HEK293 (cell line): ENCODE measurements at regions not wholly inside any gene's neighbourhood (a gene's known extent, or its start where the extent isn't known, plus 50 kb on each side); places are given as distances from the start of the nearest gene placed in this dataset.

Experiments used
- CTCF ChIA-PET: fragments of 350-600 bp; formaldehyde crosslinking; extraction: SDS; loops from one replicate; lab custom pipeline; 2021; ENCODE audit warnings: antibody characterized with exemption; lab: Yijun Ruan, JAX
- POLR2A ChIA-PET: fragments of 300-600 bp; formaldehyde crosslinking; extraction: SDS; loops from one replicate; lab custom pipeline; 2020; ENCODE audit warnings: antibody characterized with exemption, inconsistent platforms; lab: Yijun Ruan, JAX
- H3K27ac ChIP-seq: fragments of 200-500 bp; sonication (Bioruptor generic); 2 replicates; pipeline ENCODE4 v1.5.1; 2014; ENCODE audit warnings: low read depth, low read length, control low read depth, inconsistent platforms; ENCODE audit errors: extremely low read depth
- H3K36me3 ChIP-seq, 2 experiments: fragments of 200-500 bp in 1 of 2; sonication (Bioruptor generic) in 1 of 2; 1 replicate in 1 of 2; 2 replicates in 1 of 2; pipeline ENCODE4 v1.5.1; 2014 to 2017; ENCODE audit warnings: inconsistent platforms in 2 of 2, low read length in 2 of 2; ENCODE audit not compliant: control insufficient read depth in 2 of 2, insufficient read depth in 1 of 2
- H3K4me1 ChIP-seq: fragments of 200-500 bp; sonication (Bioruptor generic); 2 replicates; pipeline ENCODE4 v1.5.1; 2014; ENCODE audit warnings: mild to moderate bottlenecking, low read length, inconsistent platforms; ENCODE audit not compliant: control insufficient read depth, insufficient read depth
- H3K4me3 ChIP-seq: 2 replicates; pipeline ENCODE4 v1.5.1; 2011; ENCODE audit warnings: low read depth, mild to moderate bottlenecking, control low read depth, low read length, moderate library complexity
- H3K9me3 ChIP-seq: fragments of 200-500 bp; sonication (Bioruptor generic); 2 replicates; pipeline ENCODE4 v1.5.1; 2014; ENCODE audit warnings: low read depth, low read length, inconsistent platforms; ENCODE audit not compliant: control insufficient read depth, insufficient read depth
- BCL11A ChIP-seq: fragments of 450-650 bp; formaldehyde crosslinking; IDR thresholded peaks from 2 replicates; pipeline ENCODE4 v1.5.1; 2016; ENCODE audit warnings: low read depth, missing biosample characterization, missing genetic modification characterization
- EGR2 ChIP-seq: fragments of 450-650 bp; formaldehyde crosslinking; IDR thresholded peaks from 2 replicates; pipeline ENCODE4 v1.5.1; 2016; ENCODE audit warnings: low read depth, missing biosample characterization, missing genetic modification characterization
- GLI2 ChIP-seq: fragments of 450-650 bp; formaldehyde crosslinking; IDR thresholded peaks from 2 replicates; pipeline ENCODE4; 2017; ENCODE audit warnings: missing biosample characterization, missing genetic modification characterization, low read depth, borderline replicate concordance
- HOXC10 ChIP-seq: sonication (generic); formaldehyde crosslinking; IDR thresholded peaks from 2 replicates; pipeline ENCODE4 v1.8.1; 2023; ENCODE audit warnings: mild to moderate bottlenecking, missing genetic modification reagents
- MEIS1 ChIP-seq: sonication (generic); formaldehyde crosslinking; IDR thresholded peaks from 2 replicates; pipeline ENCODE4 v1.8.1; 2022; ENCODE audit warnings: missing genetic modification reagents, mild to moderate bottlenecking, borderline replicate concordance
- MYNN ChIP-seq: fragments of 450-650 bp; formaldehyde crosslinking; IDR thresholded peaks from 2 replicates; pipeline ENCODE4 v1.5.1; 2016; ENCODE audit warnings: missing biosample characterization, missing genetic modification characterization, borderline replicate concordance
- OSR2 ChIP-seq: fragments of 450-650 bp; formaldehyde crosslinking; IDR thresholded peaks from 2 replicates; pipeline ENCODE4 v1.5.1; 2016; ENCODE audit warnings: missing biosample characterization, missing genetic modification characterization
- TCF7L2 ChIP-seq: IDR thresholded peaks from 2 replicates; pipeline ENCODE4 v1.6.1; 2011; ENCODE audit warnings: low read depth, mild to moderate bottlenecking, inconsistent platforms, low read length, moderate library complexity, borderline replicate concordance
- YY1 ChIP-seq: fragments of 450-650 bp; formaldehyde crosslinking; IDR thresholded peaks from 2 replicates; pipeline ENCODE4 v1.5.1; 2018; ENCODE audit warnings: missing biosample characterization, missing genetic modification characterization
- ZBTB17 ChIP-seq: fragments of 450-650 bp; formaldehyde crosslinking; IDR thresholded peaks from 2 replicates; pipeline ENCODE4 v1.5.1; 2016; ENCODE audit warnings: missing biosample characterization, missing genetic modification characterization
- ZBTB7A ChIP-seq: fragments of 450-650 bp; formaldehyde crosslinking; IDR thresholded peaks from 2 replicates; pipeline ENCODE4 v1.5.1; 2016; ENCODE audit warnings: low read depth, missing biosample characterization, missing genetic modification characterization
- ZNF133 ChIP-seq: fragments of 450-650 bp; formaldehyde crosslinking; IDR thresholded peaks from 2 replicates; pipeline ENCODE4 v1.5.1; 2016; ENCODE audit warnings: missing biosample characterization, missing genetic modification characterization
- ZNF169 ChIP-seq: fragments of 450-650 bp; formaldehyde crosslinking; IDR thresholded peaks from 2 replicates; pipeline ENCODE4 v1.5.1; 2016; ENCODE audit warnings: missing biosample characterization, missing genetic modification characterization
- ZNF214 ChIP-seq: fragments of 450-650 bp; formaldehyde crosslinking; IDR thresholded peaks from 2 replicates; pipeline ENCODE4 v1.5.1; 2017; ENCODE audit warnings: missing biosample characterization, mild to moderate bottlenecking, missing genetic modification characterization, borderline replicate concordance
- ZNF292 ChIP-seq: fragments of 450-650 bp; formaldehyde crosslinking; IDR thresholded peaks from 2 replicates; pipeline ENCODE4 v1.5.1; 2016; ENCODE audit warnings: low read depth, missing biosample characterization, missing genetic modification characterization, borderline replicate concordance
- ZNF350 ChIP-seq: fragments of 450-650 bp; formaldehyde crosslinking; IDR thresholded peaks from 2 replicates; pipeline ENCODE4 v1.5.0; 2017; ENCODE audit warnings: missing biosample characterization, mild to moderate bottlenecking, missing genetic modification characterization
- ZNF366 ChIP-seq: fragments of 450-650 bp; formaldehyde crosslinking; conservative IDR thresholded peaks from 2 replicates; pipeline ENCODE4 v1.5.1; 2016; ENCODE audit warnings: missing biosample characterization, missing genetic modification characterization
- ZNF394 ChIP-seq: fragments of 450-650 bp; formaldehyde crosslinking; IDR thresholded peaks from 2 replicates; pipeline ENCODE4 v1.5.1; 2016; ENCODE audit warnings: missing biosample characterization, missing genetic modification characterization, mild to moderate bottlenecking, moderate library complexity, borderline replicate concordance
- ZNF423 ChIP-seq: fragments of 450-650 bp; formaldehyde crosslinking; IDR thresholded peaks from 2 replicates; pipeline ENCODE4 v1.5.1; 2016; ENCODE audit warnings: missing biosample characterization, missing genetic modification characterization
- ZNF433 ChIP-seq: fragments of 450-650 bp; formaldehyde crosslinking; IDR thresholded peaks from 2 replicates; pipeline ENCODE4 v1.5.1; 2016; ENCODE audit warnings: missing biosample characterization, missing genetic modification characterization, low read depth
- ZNF629 ChIP-seq: fragments of 450-650 bp; formaldehyde crosslinking; IDR thresholded peaks from 2 replicates; pipeline ENCODE4 v1.5.1; 2017; ENCODE audit warnings: missing biosample characterization, missing genetic modification characterization
- ZNF670 ChIP-seq: fragments of 450-650 bp; formaldehyde crosslinking; IDR thresholded peaks from 2 replicates; pipeline ENCODE4 v1.5.1; 2016; ENCODE audit warnings: missing biosample characterization, missing genetic modification characterization, low read depth
- ZNF830 ChIP-seq: fragments of 450-650 bp; IDR thresholded peaks from 2 replicates; pipeline ENCODE4 v1.5.0; 2018; ENCODE audit warnings: missing biosample characterization, missing genetic modification characterization, low read depth, mild to moderate bottlenecking, moderate library complexity
- ZNF843 ChIP-seq: fragments of 450-650 bp; formaldehyde crosslinking; IDR thresholded peaks from 2 replicates; pipeline ENCODE4 v1.5.1; 2016; ENCODE audit warnings: missing biosample characterization, missing genetic modification characterization
- TF ChIP-seq, protein P1 (sequence below): fragments of 450-650 bp; IDR thresholded peaks from 2 replicates; pipeline ENCODE4 v1.5.1; 2018; ENCODE audit warnings: missing biosample characterization, missing genetic modification characterization
- TF ChIP-seq, protein P2 (sequence below): fragments of 450-650 bp; formaldehyde crosslinking; IDR thresholded peaks from 2 replicates; pipeline ENCODE4 v1.5.1; 2017; ENCODE audit warnings: missing biosample characterization, missing genetic modification characterization
- TF ChIP-seq, protein P3 (sequence below): fragments of 450-650 bp; formaldehyde crosslinking; IDR thresholded peaks from 2 replicates; pipeline ENCODE4; 2016; ENCODE audit warnings: missing biosample characterization, missing genetic modification characterization
- TF ChIP-seq, protein P4 (sequence below): fragments of 450-650 bp; formaldehyde crosslinking; IDR thresholded peaks from 2 replicates; pipeline ENCODE4 v1.5.1; 2017; ENCODE audit warnings: missing biosample characterization, mild to moderate bottlenecking, missing genetic modification characterization, moderate library complexity
- TF ChIP-seq, protein P5 (sequence below): sonication (generic); formaldehyde crosslinking; IDR thresholded peaks from 2 replicates; pipeline ENCODE4 v1.8.1; 2022; ENCODE audit warnings: mild to moderate bottlenecking, moderate library complexity, missing genetic modification reagents
- TF ChIP-seq, protein P6 (sequence below): fragments of 450-650 bp; formaldehyde crosslinking; IDR thresholded peaks from 2 replicates; pipeline ENCODE4 v1.5.1; 2016; ENCODE audit warnings: missing biosample characterization, missing genetic modification characterization

DNA sequence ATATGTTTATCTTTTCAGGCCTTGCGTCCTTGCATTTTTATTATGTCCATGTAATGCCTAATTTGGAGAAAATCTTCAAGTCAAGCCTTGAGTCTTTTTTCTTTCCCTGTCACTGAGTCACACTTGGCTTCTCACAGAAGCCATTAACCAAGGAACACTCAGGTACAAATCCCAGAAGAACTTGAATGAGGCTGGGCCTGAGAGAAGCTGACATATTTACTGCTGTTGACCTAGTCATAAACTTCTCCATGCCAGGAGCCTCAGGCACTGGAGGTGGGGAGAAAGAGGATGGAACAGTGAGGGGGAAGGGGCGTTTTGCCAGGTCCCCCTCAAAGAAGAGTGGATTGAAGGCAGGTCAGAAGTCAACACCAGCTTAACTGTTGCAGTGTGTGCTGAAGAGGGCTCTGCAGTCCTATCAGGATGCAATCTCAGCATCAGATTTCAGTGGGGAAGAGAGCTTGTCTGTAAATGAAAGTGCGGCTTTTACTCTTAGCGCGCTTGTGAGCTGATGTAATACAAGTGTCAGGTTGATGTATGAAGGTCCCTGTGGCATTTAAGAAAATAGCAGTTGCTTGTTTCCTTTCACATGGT is 526.0 kb downstream of the ETS1 start:
- Histone ChIP-seq H3K9me3 (no peaks in the 10 kb centered on the region), H3K4me1 (peaks cover 3% of the 10 kb centered on the region), H3K27ac (peak overlapping the region; percentile 70), H3K36me3 (no peaks in the 10 kb centered on the region), H3K4me3 (no peak overlapping the region)
- POLR2A ChIA-PET = interaction anchor here (0.6 to 1.6 kb wide), 3 partner anchors 8 to 22 kb away, joined by 3 to 13 read pairs (median 3); no protein-coding TSS in a partner anchor
- CTCF ChIA-PET = interaction anchor here (0.6 to 1.0 kb wide), 2 partner anchors 8 to 96 kb away, joined by 3 to 4 read pairs; no protein-coding TSS in a partner anchor
- TF ChIP-seq ZNF292 (tag by site-specific recombination) = no peak
- no peak for TF ChIP-seq ZNF433 (tag by site-specific recombination)
- TF ChIP-seq ZNF214 (tag by site-specific recombination) = no peak
- TF ChIP-seq MEIS1 (CRISPR knock-in tag) = no peak
- peak; percentile 93 for TF ChIP-seq OSR2 (tag by site-specific recombination)
- TF ChIP-seq TCF7L2 = peak; percentile 85
- no peak for TF ChIP-seq ZNF133 (tag by site-specific recombination)
- TF ChIP-seq ZNF169 (tag by site-specific recombination) = no peak
- no peak for TF ChIP-seq EGR2 (tag by site-specific recombination)
- TF ChIP-seq ZNF830 = no peak
- TF ChIP-seq, protein P1, sequence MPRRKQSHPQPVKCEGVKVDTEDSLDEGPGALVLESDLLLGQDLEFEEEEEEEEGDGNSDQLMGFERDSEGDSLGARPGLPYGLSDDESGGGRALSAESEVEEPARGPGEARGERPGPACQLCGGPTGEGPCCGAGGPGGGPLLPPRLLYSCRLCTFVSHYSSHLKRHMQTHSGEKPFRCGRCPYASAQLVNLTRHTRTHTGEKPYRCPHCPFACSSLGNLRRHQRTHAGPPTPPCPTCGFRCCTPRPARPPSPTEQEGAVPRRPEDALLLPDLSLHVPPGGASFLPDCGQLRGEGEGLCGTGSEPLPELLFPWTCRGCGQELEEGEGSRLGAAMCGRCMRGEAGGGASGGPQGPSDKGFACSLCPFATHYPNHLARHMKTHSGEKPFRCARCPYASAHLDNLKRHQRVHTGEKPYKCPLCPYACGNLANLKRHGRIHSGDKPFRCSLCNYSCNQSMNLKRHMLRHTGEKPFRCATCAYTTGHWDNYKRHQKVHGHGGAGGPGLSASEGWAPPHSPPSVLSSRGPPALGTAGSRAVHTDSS (tag by site-specific recombination) = peak; percentile 72; the same call in 1 of the 2 replicates
- peak; percentile 83; the same call in 1 of the 2 replicates for TF ChIP-seq GLI2 (tag by site-specific recombination)
- peak; percentile 90 for TF ChIP-seq ZNF629 (tag by site-specific recombination)
- TF ChIP-seq ZNF670 (tag by site-specific recombination) = no peak
- TF ChIP-seq, protein P2, sequence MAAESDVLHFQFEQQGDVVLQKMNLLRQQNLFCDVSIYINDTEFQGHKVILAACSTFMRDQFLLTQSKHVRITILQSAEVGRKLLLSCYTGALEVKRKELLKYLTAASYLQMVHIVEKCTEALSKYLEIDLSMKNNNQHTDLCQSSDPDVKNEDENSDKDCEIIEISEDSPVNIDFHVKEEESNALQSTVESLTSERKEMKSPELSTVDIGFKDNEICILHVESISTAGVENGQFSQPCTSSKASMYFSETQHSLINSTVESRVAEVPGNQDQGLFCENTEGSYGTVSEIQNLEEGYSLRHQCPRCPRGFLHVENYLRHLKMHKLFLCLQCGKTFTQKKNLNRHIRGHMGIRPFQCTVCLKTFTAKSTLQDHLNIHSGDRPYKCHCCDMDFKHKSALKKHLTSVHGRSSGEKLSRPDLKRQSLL (tag by site-specific recombination) = peak; percentile 50; the same call in 1 of the 2 replicates
- TF ChIP-seq ZBTB17 = peak; percentile 76
- TF ChIP-seq ZNF394 (tag by site-specific recombination) = peak; percentile 75
- no peak for TF ChIP-seq ZNF423
- TF ChIP-seq ZNF366 (tag by site-specific recombination) = peak; percentile 87
- peak; percentile 59; the same call in 1 of the 2 replicates for TF ChIP-seq MYNN (tag by site-specific recombination)
- TF ChIP-seq BCL11A = peak; percentile 93
- TF ChIP-seq HOXC10 (CRISPR knock-in tag) = no peak
- TF ChIP-seq ZNF350 (tag by site-specific recombination) = no peak
- no peak for TF ChIP-seq ZBTB7A (tag by site-specific recombination)
- TF ChIP-seq, protein P3, sequence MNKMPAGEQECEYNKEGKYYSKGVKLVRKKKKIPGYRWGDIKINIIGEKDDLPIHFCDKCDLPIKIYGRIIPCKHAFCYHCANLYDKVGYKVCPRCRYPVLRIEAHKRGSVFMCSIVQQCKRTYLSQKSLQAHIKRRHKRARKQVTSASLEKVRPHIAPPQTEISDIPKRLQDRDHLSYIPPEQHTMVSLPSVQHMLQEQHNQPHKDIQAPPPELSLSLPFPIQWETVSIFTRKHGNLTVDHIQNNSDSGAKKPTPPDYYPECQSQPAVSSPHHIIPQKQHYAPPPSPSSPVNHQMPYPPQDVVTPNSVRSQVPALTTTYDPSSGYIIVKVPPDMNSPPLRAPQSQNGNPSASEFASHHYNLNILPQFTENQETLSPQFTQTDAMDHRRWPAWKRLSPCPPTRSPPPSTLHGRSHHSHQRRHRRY (tag by site-specific recombination) = no peak
- TF ChIP-seq, protein P4, sequence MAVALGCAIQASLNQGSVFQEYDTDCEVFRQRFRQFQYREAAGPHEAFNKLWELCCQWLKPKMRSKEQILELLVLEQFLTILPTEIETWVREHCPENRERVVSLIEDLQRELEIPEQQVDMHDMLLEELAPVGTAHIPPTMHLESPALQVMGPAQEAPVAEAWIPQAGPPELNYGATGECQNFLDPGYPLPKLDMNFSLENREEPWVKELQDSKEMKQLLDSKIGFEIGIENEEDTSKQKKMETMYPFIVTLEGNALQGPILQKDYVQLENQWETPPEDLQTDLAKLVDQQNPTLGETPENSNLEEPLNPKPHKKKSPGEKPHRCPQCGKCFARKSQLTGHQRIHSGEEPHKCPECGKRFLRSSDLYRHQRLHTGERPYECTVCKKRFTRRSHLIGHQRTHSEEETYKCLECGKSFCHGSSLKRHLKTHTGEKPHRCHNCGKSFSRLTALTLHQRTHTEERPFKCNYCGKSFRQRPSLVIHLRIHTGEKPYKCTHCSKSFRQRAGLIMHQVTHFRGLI (tag by site-specific recombination) = no peak
- TF ChIP-seq, protein P5, sequence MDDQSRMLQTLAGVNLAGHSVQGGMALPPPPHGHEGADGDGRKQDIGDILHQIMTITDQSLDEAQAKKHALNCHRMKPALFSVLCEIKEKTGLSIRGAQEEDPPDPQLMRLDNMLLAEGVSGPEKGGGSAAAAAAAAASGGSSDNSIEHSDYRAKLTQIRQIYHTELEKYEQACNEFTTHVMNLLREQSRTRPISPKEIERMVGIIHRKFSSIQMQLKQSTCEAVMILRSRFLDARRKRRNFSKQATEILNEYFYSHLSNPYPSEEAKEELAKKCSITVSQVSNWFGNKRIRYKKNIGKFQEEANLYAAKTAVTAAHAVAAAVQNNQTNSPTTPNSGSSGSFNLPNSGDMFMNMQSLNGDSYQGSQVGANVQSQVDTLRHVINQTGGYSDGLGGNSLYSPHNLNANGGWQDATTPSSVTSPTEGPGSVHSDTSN (CRISPR knock-in tag) = peak; percentile 44; the same call in 1 of the 2 replicates
- TF ChIP-seq, protein P6, sequence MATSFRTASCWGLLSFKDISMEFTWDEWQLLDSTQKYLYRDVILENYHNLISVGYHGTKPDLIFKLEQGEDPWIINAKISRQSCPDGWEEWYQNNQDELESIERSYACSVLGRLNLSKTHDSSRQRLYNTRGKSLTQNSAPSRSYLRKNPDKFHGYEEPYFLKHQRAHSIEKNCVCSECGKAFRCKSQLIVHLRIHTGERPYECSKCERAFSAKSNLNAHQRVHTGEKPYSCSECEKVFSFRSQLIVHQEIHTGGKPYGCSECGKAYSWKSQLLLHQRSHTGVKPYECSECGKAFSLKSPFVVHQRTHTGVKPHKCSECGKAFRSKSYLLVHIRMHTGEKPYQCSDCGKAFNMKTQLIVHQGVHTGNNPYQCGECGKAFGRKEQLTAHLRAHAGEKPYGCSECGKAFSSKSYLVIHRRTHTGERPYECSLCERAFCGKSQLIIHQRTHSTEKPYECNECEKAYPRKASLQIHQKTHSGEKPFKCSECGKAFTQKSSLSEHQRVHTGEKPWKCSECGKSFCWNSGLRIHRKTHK (tag by site-specific recombination) = no peak
- TF ChIP-seq ZNF843 (tag by site-specific recombination) = peak; percentile 92
- TF ChIP-seq YY1 = no peak
